ENCODE measurements at regions not wholly inside any gene's neighbourhood (a gene's known extent, or its start where the extent isn't known, plus 50 kb on each side); places are given as distances from the start of the nearest gene placed in this dataset.

- dilution Hi-C loops (cut with MboI; ENCODE audit: extremely low pct_ligation_motif_present, low sequenced_read_pairs) = no loop called here
- Histone ChIP-seq H3K9me3 (replicated peaks; ENCODE audit: control insufficient read depth, insufficient read depth, low read length) (no peaks in the 10 kb centered on the region), H2AFZ (ENCODE audit: low read depth, low read length) (no peak overlapping the region), H3K9ac (replicated peaks; ENCODE audit: extremely low read depth, insufficient read depth, low read length) (no peak overlapping the region), H3K9me1 (replicated peaks; ENCODE audit: control insufficient read depth, extremely low read depth, insufficient read depth, low read length) (no peaks in the 10 kb centered on the region), H3K27me3 (ENCODE audit: control insufficient read depth in 2 of 2, insufficient read depth in 2 of 2, low read length in 2 of 2) (no peaks in the 10 kb centered on the region), H3K79me2 (ENCODE audit: control insufficient read depth, insufficient read depth, low read length) (no peaks in the 10 kb centered on the region), H3K4me2 (ENCODE audit: insufficient read depth, low read length) (no peak overlapping the region), H3K4me1 (ENCODE audit: control insufficient read depth, extremely low read depth, insufficient read depth, low read length) (no peaks in the 10 kb centered on the region), H3K4me3 (replicated peaks in 1 of 3; ENCODE audit: insufficient read depth in 1 of 3, low read depth in 1 of 3, low read length in 3 of 3) (no peak overlapping the region), H3K27ac (ENCODE audit: insufficient read depth, low read depth, low read length) (no peak overlapping the region), H4K20me1 (replicated peaks; ENCODE audit: control insufficient read depth, extremely low read depth, insufficient read depth, low read length) (no peaks in the 10 kb centered on the region), H3K36me3 (ENCODE audit: control insufficient read depth in 2 of 2, extremely low read depth in 1 of 2, insufficient read depth in 2 of 2, low read length in 2 of 2) (no peaks in the 10 kb centered on the region)
- no peak for TF ChIP-seq FOS (IDR thresholded peaks at IDR 0.05; ENCODE audit: borderline replicate concordance, insufficient read depth, low read length)
- no peak for TF ChIP-seq GATA2 (IDR thresholded peaks at IDR 0.05; ENCODE audit: insufficient read depth, insufficient read length, low read depth, low read length)
- TF ChIP-seq POLR2AphosphoS5 (IDR thresholded peaks at IDR 0.05; ENCODE audit: insufficient read depth, low read depth, low read length) = no peak
- no peak for TF ChIP-seq JUN (IDR thresholded peaks at IDR 0.05; ENCODE audit: borderline replicate concordance, insufficient read depth, insufficient read length, low read depth)
- ChIA-PET POLR2A (no interaction called here), CTCF (no interaction called here)
- no peak for DNase-seq (ENCODE audit: low read depth, low spot score)
- FAIRE-seq = no peak
- BruUV-seq (replicated peaks) = no TSS peak
- intact Hi-C loops (cut with micrococcal nuclease) = no loop called here
These were observed 848.8 kb downstream of the MAT2B start for GRCh38 chr5:164354139-164354751.

- BruUV-seq (replicated peaks) = no TSS peak
- TF ChIP-seq POLR2A (IDR thresholded peaks at IDR 0.05; ENCODE audit: low read depth, low read length) (no peak), GATA2 (IDR thresholded peaks at IDR 0.05; ENCODE audit: insufficient read depth, insufficient read length, low read depth, low read length) (no peak), MAX (IDR thresholded peaks at IDR 0.05; ENCODE audit: insufficient read depth, insufficient read length) (no peak), POLR2AphosphoS5 (IDR thresholded peaks at IDR 0.05; ENCODE audit: insufficient read depth, low read depth, low read length) (no peak), JUN (IDR thresholded peaks at IDR 0.05; ENCODE audit: borderline replicate concordance, insufficient read depth, insufficient read length, low read depth) (no peak), FOS (IDR thresholded peaks at IDR 0.05; ENCODE audit: borderline replicate concordance, insufficient read depth, low read length) (no peak), EZH2 (IDR thresholded peaks at IDR 0.05; ENCODE audit: borderline replicate concordance, low read depth, low read length, severe bottlenecking) (no peak), MYC (IDR thresholded peaks at IDR 0.05; ENCODE audit: low read depth, low read length) (no peak), CTCF (IDR thresholded peaks at IDR 0.05; ENCODE audit: extremely low read depth in 1 of 2, insufficient read depth in 1 of 2, low read depth in 1 of 2, low read length in 2 of 2) (no peak)
- dilution Hi-C loops (cut with MboI; ENCODE audit: extremely low pct_ligation_motif_present, low sequenced_read_pairs) = no loop called here
These were observed 849.9 kb downstream of the MAT2B start for GRCh38 chr5:164355267-164355830.

More at GRCh38 chr5:164355267-164355830, 849.9 kb downstream of the MAT2B start:
- POLR2A ChIA-PET = no interaction called here
- DNase-seq (ENCODE audit: low read depth, low spot score) (peak; percentile 10), FAIRE-seq (no peak)
- Histone ChIP-seq H2AFZ (ENCODE audit: low read depth, low read length) (no peak overlapping the region), H3K9me3 (replicated peaks; ENCODE audit: control insufficient read depth, insufficient read depth, low read length) (no peaks in the 10 kb centered on the region), H4K20me1 (replicated peaks; ENCODE audit: control insufficient read depth, extremely low read depth, insufficient read depth, low read length) (no peaks in the 10 kb centered on the region), H3K27ac (ENCODE audit: insufficient read depth, low read depth, low read length) (no peak overlapping the region), H3K4me3 (replicated peaks in 1 of 3; ENCODE audit: insufficient read depth in 1 of 3, low read depth in 1 of 3, low read length in 3 of 3) (no peak overlapping the region), H3K27me3 (ENCODE audit: control insufficient read depth in 2 of 2, insufficient read depth in 2 of 2, low read length in 2 of 2) (no peaks in the 10 kb centered on the region), H3K36me3 (ENCODE audit: control insufficient read depth in 2 of 2, extremely low read depth in 1 of 2, insufficient read depth in 2 of 2, low read length in 2 of 2) (no peaks in the 10 kb centered on the region), H3K4me2 (ENCODE audit: insufficient read depth, low read length) (no peak overlapping the region), H3K9ac (replicated peaks; ENCODE audit: extremely low read depth, insufficient read depth, low read length) (no peak overlapping the region), H3K9me1 (replicated peaks; ENCODE audit: control insufficient read depth, extremely low read depth, insufficient read depth, low read length) (no peaks in the 10 kb centered on the region), H3K79me2 (ENCODE audit: control insufficient read depth, insufficient read depth, low read length) (no peaks in the 10 kb centered on the region), H3K4me1 (ENCODE audit: control insufficient read depth, extremely low read depth, insufficient read depth, low read length) (no peaks in the 10 kb centered on the region)
- intact Hi-C loops (cut with micrococcal nuclease) = no loop called here
- CTCF ChIA-PET = no interaction called here

All from endothelial cell of umbilical vein (primary cell).